ENCODE measurements at regions not wholly inside any gene's neighbourhood (a gene's known extent, or its start where the extent isn't known, plus 50 kb on each side); places are given as distances from the start of the nearest gene placed in this dataset.

GRCh38 chr13:79829880-79830279 is 348.9 kb downstream of the NDFIP2 start:
- CTCF ChIA-PET, result no interaction called here

GRCh38 chr13:79825959-79826358 is 345.0 kb downstream of the NDFIP2 start:
- Histone ChIP-seq H3K27me3 (ENCODE audit: control insufficient read depth, insufficient read depth, low read length) (no peaks in the 10 kb centered on the region), H3K9me3 (ENCODE audit: control insufficient read depth, insufficient read depth, low read length) (no peaks in the 10 kb centered on the region), H3K27ac (ENCODE audit: low read depth, low read length) (no peak overlapping the region), H3K4me3 (ENCODE audit: low read depth, low read length) (no peak overlapping the region)
- POLR2A ChIA-PET, result interaction anchor here (0.6 kb wide), 1 partner anchor 15 kb away, joined by 3 read pairs; no protein-coding TSS in a partner anchor
- no peak for DNase-seq (ENCODE audit: low read depth, low spot score)
- CTCF ChIA-PET, result no interaction called here
- no peak for TF ChIP-seq CTCF (IDR thresholded peaks at IDR 0.05; ENCODE audit: low read depth, low read length)

More at GRCh38 chr13:79829880-79830279, 348.9 kb downstream of the NDFIP2 start:
- no peak for DNase-seq (ENCODE audit: low read depth, low spot score)
- TF ChIP-seq CTCF (IDR thresholded peaks at IDR 0.05; ENCODE audit: low read depth, low read length), result no peak
- Histone ChIP-seq H3K27ac (ENCODE audit: low read depth, low read length) (no peak overlapping the region), H3K27me3 (ENCODE audit: control insufficient read depth, insufficient read depth, low read length) (no peaks in the 10 kb centered on the region), H3K4me3 (ENCODE audit: low read depth, low read length) (no peak overlapping the region), H3K9me3 (ENCODE audit: control insufficient read depth, insufficient read depth, low read length) (no peaks in the 10 kb centered on the region)
- POLR2A ChIA-PET, result no interaction called here

GRCh38 chr13:79815041-79815440 is 334.1 kb downstream of the NDFIP2 start:
- no peak overlapping the region for H3K4me3 ChIP-seq (ENCODE audit: low read depth, low read length)
- TF ChIP-seq CTCF (IDR thresholded peaks at IDR 0.05; ENCODE audit: low read depth, low read length), result no peak
- ChIA-PET POLR2A (no interaction called here), CTCF (no interaction called here)
- no peak for DNase-seq (ENCODE audit: low read depth, low spot score)
- H3K27ac ChIP-seq (ENCODE audit: low read depth, low read length), result no peak overlapping the region
- H3K9me3 ChIP-seq (ENCODE audit: control insufficient read depth, insufficient read depth, low read length), result no peaks in the 10 kb centered on the region
- no peaks in the 10 kb centered on the region for H3K27me3 ChIP-seq (ENCODE audit: control insufficient read depth, insufficient read depth, low read length)

- H3K27me3 ChIP-seq (ENCODE audit: control insufficient read depth, insufficient read depth, low read length), result no peaks in the 10 kb centered on the region
- no peak for DNase-seq (ENCODE audit: low read depth, low spot score)
- CTCF ChIA-PET, result interaction anchor here (1.2 to 1.8 kb wide), 2 partner anchors 9 to 531 kb away, joined by 3 to 5 read pairs; no protein-coding TSS in a partner anchor
- POLR2A ChIA-PET, result no interaction called here
- no peak overlapping the region for H3K4me3 ChIP-seq (ENCODE audit: low read depth, low read length)
- no peak for TF ChIP-seq CTCF (IDR thresholded peaks at IDR 0.05; ENCODE audit: low read depth, low read length)
- no peak overlapping the region for H3K27ac ChIP-seq (ENCODE audit: low read depth, low read length)
- peaks cover 13% of the 10 kb centered on the region; the same call in 1 of the 2 replicates for H3K9me3 ChIP-seq (ENCODE audit: control insufficient read depth, insufficient read depth, low read length)
Observed at GRCh38 chr13:79812070-79812850, 331.3 kb downstream of the NDFIP2 start.

- DNase-seq (ENCODE audit: low read depth, low spot score), result no peak
- no peak for TF ChIP-seq CTCF (IDR thresholded peaks at IDR 0.05; ENCODE audit: low read depth, low read length)
- ChIA-PET POLR2A (interaction anchor here (0.6 to 1.3 kb wide), 3 partner anchors 14 to 530 kb away, joined by 3 to 6 read pairs (median 4); partner anchors contain the start of gene SPRY2), CTCF (interaction anchor here (0.6 to 1.8 kb wide), 3 partner anchors 8 to 532 kb away, joined by 3 to 5 read pairs (median 3); no protein-coding TSS in a partner anchor)
- Histone ChIP-seq H3K4me3 (ENCODE audit: low read depth, low read length) (no peak overlapping the region), H3K27ac (ENCODE audit: low read depth, low read length) (no peak overlapping the region), H3K27me3 (ENCODE audit: control insufficient read depth, insufficient read depth, low read length) (no peaks in the 10 kb centered on the region), H3K9me3 (ENCODE audit: control insufficient read depth, insufficient read depth, low read length) (peaks cover 13% of the 10 kb centered on the region; the same call in 1 of the 2 replicates)
Observed at GRCh38 chr13:79811170-79811569, 330.2 kb downstream of the NDFIP2 start.

Measured in AG04450 (cell line).